NCI-H146 treated with DMSO at 0.1 percent for 48 hours (cell line): ENCODE measurements at regions not wholly inside any gene's neighbourhood (a gene's known extent, or its start where the extent isn't known, plus 50 kb on each side); places are given as distances from the start of the nearest gene placed in this dataset.

Experiments used
- DNase-seq: peaks from one replicate; lab custom pipeline; 2025; ENCODE audit not compliant: unreplicated experiment; lab: John Stamatoyannopoulos, UW

- DNase-seq = no peak
Observed at GRCh38 chr10:31614611-31615010, 295.6 kb downstream of the ZEB1 start.

- DNase-seq = no peak
Observed at GRCh38 chr10:31612082-31612481, 293.1 kb downstream of the ZEB1 start.

GRCh38 chr10:31611161-31611560, 292.1 kb downstream of the ZEB1 start:
- no peak for DNase-seq

GRCh38 chr10:31607481-31607880, 288.5 kb downstream of the ZEB1 start:
- no peak for DNase-seq

GRCh38 chr10:31606841-31607240, 287.8 kb downstream of the ZEB1 start:
- no peak for DNase-seq

GRCh38 chr10:31605861-31606525, 287.0 kb downstream of the ZEB1 start:
- DNase-seq = no peak

- no peak for DNase-seq
Observed at GRCh38 chr10:31605426-31605825, 286.4 kb downstream of the ZEB1 start.

- no peak for DNase-seq
Observed at GRCh38 chr10:31604646-31605170, 285.7 kb downstream of the ZEB1 start.

GRCh38 chr10:31604096-31604495, 285.1 kb downstream of the ZEB1 start:
- peak; percentile 24 for DNase-seq

GRCh38 chr10:31603235-31604087, 284.4 kb downstream of the ZEB1 start:
- peak; percentile 82 for DNase-seq

GRCh38 chr10:31602541-31603234, 283.7 kb downstream of the ZEB1 start:
- peak; percentile 4 for DNase-seq

- DNase-seq = no peak
Observed at GRCh38 chr10:31601136-31601535, 282.1 kb downstream of the ZEB1 start.

- DNase-seq = no peak
Observed at GRCh38 chr10:31599626-31600504, 280.8 kb downstream of the ZEB1 start.

GRCh38 chr10:31596765-31597164, 277.7 kb downstream of the ZEB1 start:
- no peak for DNase-seq

- no peak for DNase-seq
Observed at GRCh38 chr10:31595992-31596391, 277.0 kb downstream of the ZEB1 start.

GRCh38 chr10:31594347-31594873, 275.4 kb downstream of the ZEB1 start:
- DNase-seq = no peak

- DNase-seq = no peak
Observed at GRCh38 chr10:31593124-31593523, 274.1 kb downstream of the ZEB1 start.

- DNase-seq = no peak
Observed at GRCh38 chr10:31591569-31591968, 272.6 kb downstream of the ZEB1 start.

GRCh38 chr10:31590023-31590800, 271.2 kb downstream of the ZEB1 start:
- no peak for DNase-seq

GRCh38 chr10:31587691-31588090, 268.7 kb downstream of the ZEB1 start:
- no peak for DNase-seq
